Astrocyte (in vitro differentiated cells and primary cell): ENCODE measurements at regions not wholly inside any gene's neighbourhood (a gene's known extent, or its start where the extent isn't known, plus 50 kb on each side); places are given as distances from the start of the nearest gene placed in this dataset.

Source experiments
- CTCF ChIP-seq: IDR thresholded peaks from 2 replicates; pipeline ENCODE4 v1.5.1; 2011; ENCODE audit warnings: low read depth, mild to moderate bottlenecking, inconsistent platforms, low read length, moderate library complexity; ENCODE audit not compliant: insufficient read depth
- EZH2 ChIP-seq: IDR thresholded peaks from 2 replicates; pipeline ENCODE4 v1.6.1; 2012; ENCODE audit warnings: mild to moderate bottlenecking, low read length, inconsistent platforms; ENCODE audit not compliant: insufficient read depth

DNA sequence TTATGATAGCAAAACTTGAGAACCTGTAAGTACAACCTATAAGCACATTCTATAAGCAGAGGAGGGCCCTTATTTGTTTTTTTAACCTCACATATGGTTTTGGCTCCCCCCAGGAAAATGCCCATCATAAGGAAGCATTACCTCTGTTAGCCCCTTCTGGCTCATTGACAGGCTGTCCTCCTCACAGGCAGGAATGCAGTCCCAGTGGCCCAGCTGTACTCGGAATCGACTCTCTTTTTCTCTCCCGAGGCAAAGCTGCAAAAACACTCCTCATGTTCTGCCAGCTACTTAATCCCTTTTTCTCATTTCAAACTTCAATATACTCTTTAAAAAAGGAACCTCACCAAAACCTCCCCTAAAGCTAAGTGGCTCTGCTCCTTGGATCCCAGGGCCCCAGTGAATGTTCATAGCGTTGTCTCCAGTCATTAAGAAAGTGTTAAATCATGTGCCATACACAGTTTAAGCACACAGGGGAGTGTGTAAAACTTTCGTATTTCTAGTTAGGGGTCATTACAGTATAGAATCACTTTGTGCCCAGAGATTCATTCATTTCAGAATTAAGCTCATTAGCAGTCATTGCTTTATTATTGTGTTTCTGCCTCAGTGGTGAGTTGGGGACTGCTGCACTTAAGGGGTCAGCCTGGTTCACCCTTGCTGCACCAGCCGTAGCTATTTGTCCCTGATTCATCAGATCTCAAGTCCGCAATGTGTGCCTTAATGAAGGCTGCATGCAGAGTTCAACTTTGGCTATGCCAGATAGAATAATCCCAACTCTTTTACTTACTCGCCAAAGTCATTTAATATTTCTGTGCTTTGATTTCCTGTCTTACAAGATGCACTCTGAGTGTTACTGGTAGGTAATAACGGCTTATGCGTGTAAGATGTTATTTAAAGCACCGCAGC is 57.6 kb downstream of the JRKL start:
- TF ChIP-seq CTCF (no peak), EZH2 (no peak)
